Nephron progenitor cell (in vitro differentiated cells): ENCODE measurements at regions not wholly inside any gene's neighbourhood (a gene's known extent, or its start where the extent isn't known, plus 50 kb on each side); places are given as distances from the start of the nearest gene placed in this dataset.

Experiments used
- DNase-seq: peaks from one replicate; pipeline ENCODE4 v3.0.0; 2021
- H3K27ac Mint-ChIP-seq: 2 replicates; pipeline ENCODE4 v1.8.0; 2021; ENCODE audit warnings: mild to moderate bottlenecking, moderate library complexity, mixed read lengths
- H3K27me3 Mint-ChIP-seq: 2 replicates; pipeline ENCODE4 v1.8.0; 2021; ENCODE audit warnings: mild to moderate bottlenecking, low read depth, mixed read lengths; ENCODE audit not compliant: poor library complexity
- H3K36me3 Mint-ChIP-seq: 2 replicates; pipeline ENCODE4 v1.8.0; 2021; ENCODE audit warnings: low read depth, mixed read lengths
- H3K4me1 Mint-ChIP-seq: 2 replicates; pipeline ENCODE4 v1.8.0; 2021; ENCODE audit warnings: mixed read lengths
- H3K4me3 Mint-ChIP-seq: 2 replicates; pipeline ENCODE4 v1.8.0; 2021; ENCODE audit warnings: mild to moderate bottlenecking, moderate library complexity, mixed read lengths
- H3K9me3 Mint-ChIP-seq: 2 replicates; pipeline ENCODE4 v1.8.0; 2021; ENCODE audit warnings: mild to moderate bottlenecking, moderate library complexity, mixed read lengths
- TF ChIP-seq, protein P1 (sequence below): fragments of 200-600 bp; sonication (generic); IDR thresholded peaks from 2 replicates; pipeline ENCODE4 v1.5.0; 2021; ENCODE audit warnings: antibody characterized with exemption

DNA sequence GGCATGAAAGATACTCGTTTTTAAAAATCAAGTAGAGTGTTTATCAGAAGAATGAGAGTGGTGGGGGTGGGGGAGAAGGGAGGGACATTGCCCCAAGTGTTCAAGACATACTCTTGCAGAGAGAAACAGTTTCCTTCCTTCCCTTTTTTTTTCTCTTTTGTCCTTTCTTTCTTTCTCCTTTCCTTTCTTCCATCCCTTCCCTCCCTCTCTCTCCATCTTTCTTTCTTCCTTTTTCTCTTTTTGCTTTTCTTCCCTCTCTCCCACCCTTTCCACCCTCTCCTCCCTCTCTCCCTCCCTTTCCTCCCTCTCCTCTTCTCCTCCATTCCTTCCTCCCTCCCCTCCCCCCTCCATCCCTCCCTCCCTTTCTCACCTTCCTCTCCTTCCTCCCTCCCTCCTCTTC is 478.3 kb upstream of the EDIL3 start:
- Mint-ChIP-seq H3K4me1 (peaks cover 12% of the 10 kb centered on the region), H3K36me3 (no peaks in the 10 kb centered on the region), H3K9me3 (peaks cover 8% of the 10 kb centered on the region), H3K27me3 (no peaks in the 10 kb centered on the region), H3K4me3 (no peak overlapping the region), H3K27ac (no peak overlapping the region)
- TF ChIP-seq, protein P1, sequence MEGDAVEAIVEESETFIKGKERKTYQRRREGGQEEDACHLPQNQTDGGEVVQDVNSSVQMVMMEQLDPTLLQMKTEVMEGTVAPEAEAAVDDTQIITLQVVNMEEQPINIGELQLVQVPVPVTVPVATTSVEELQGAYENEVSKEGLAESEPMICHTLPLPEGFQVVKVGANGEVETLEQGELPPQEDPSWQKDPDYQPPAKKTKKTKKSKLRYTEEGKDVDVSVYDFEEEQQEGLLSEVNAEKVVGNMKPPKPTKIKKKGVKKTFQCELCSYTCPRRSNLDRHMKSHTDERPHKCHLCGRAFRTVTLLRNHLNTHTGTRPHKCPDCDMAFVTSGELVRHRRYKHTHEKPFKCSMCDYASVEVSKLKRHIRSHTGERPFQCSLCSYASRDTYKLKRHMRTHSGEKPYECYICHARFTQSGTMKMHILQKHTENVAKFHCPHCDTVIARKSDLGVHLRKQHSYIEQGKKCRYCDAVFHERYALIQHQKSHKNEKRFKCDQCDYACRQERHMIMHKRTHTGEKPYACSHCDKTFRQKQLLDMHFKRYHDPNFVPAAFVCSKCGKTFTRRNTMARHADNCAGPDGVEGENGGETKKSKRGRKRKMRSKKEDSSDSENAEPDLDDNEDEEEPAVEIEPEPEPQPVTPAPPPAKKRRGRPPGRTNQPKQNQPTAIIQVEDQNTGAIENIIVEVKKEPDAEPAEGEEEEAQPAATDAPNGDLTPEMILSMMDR, result no peak
- no peak for DNase-seq

DNA sequence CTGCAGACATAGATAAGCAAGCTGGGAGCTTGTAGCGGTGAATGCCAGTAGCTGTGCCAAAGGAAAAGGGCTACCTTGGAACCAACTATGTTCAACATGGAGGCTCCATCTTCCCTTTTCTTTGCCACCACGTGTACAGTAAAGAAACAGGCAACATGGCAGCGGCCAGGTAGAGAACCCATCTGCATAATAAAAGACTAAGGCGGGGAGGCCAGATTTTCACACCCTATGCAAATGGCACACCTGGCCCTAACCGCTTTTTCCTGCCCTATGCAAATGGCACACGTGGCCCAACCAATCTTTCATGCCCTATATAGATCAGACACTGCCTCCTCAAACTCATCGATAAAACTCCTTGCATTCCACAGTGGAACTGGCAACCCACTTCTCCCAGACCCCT is 477.5 kb upstream of the EDIL3 start:
- TF ChIP-seq, protein P1, result no peak
- no peaks in the 10 kb centered on the region for H3K27me3 Mint-ChIP-seq
- no peak overlapping the region for H3K27ac Mint-ChIP-seq
- H3K4me1 Mint-ChIP-seq, result peaks cover 6% of the 10 kb centered on the region
- H3K9me3 Mint-ChIP-seq, result peaks cover 14% of the 10 kb centered on the region
- H3K4me3 Mint-ChIP-seq, result no peak overlapping the region
- H3K36me3 Mint-ChIP-seq, result no peaks in the 10 kb centered on the region
- DNase-seq, result no peak

DNA sequence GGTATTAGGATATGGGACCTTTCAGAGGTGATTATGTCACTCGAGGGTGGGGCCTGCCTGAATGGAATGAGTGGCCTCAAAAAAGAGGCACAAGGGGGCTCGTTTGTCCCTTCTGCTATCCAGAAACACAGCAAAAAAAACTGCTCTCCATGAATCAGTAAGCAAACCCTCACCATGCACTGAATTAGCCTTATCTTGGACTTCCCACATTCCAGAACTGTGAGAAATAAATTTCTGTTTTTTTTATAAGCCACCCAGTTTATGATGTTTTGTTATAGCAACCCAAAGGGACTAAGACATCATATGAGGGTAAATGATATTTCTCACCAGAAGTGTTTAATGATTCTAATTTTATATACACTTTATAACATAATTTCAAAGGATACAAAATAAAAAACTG is 476.6 kb upstream of the EDIL3 start:
- Mint-ChIP-seq H3K9me3 (peaks cover 23% of the 10 kb centered on the region), H3K27ac (no peak overlapping the region), H3K36me3 (no peaks in the 10 kb centered on the region), H3K4me1 (no peaks in the 10 kb centered on the region), H3K4me3 (no peak overlapping the region), H3K27me3 (no peaks in the 10 kb centered on the region)
- TF ChIP-seq, protein P1, result no peak
- no peak for DNase-seq

DNA sequence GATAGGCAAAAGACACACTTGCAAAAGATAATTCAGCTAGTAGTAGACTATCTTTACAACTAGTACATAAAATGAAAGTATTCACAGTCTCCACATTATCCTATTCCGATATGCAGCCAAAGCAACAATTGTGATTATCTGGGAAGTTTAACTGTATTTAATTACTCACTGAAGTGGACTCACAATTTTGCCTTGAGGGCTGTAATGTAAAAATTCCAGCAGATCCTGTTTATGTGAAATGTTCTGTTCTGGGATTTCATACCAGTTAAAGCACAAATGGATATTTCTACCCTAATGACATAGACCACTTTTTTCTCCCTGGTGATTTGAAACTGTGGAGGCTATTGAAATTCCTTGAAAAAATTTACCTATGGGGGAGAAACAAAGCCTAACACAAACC is 474.4 kb upstream of the EDIL3 start:
- DNase-seq, result no peak
- Mint-ChIP-seq H3K27me3 (no peaks in the 10 kb centered on the region), H3K4me1 (no peaks in the 10 kb centered on the region), H3K27ac (no peak overlapping the region), H3K9me3 (peaks cover 23% of the 10 kb centered on the region), H3K4me3 (no peak overlapping the region), H3K36me3 (no peaks in the 10 kb centered on the region)
- TF ChIP-seq, protein P1, result no peak

DNA sequence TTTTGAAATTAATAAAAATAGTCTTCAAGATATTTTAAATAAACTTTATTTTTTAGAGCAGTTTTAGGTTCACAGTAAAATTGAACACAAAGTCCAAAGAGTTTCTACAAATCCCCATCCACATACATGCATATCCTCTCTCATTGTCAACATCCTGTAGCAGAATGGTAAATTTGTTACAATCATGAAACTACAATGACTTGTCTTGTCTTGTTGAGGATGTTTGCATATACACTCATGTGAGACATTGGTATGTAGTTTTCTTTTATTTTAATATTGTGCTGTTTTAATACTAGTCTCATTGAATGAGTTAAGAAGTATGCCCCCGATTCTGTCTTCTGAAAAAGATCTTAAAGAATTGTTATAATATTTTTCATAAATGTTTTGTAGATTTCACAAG is 447.0 kb upstream of the EDIL3 start:
- TF ChIP-seq, protein P1, result no peak
- peaks cover 3% of the 10 kb centered on the region for H3K27me3 Mint-ChIP-seq
- DNase-seq, result no peak
- no peaks in the 10 kb centered on the region for H3K4me1 Mint-ChIP-seq
- H3K9me3 Mint-ChIP-seq, result peaks cover 11% of the 10 kb centered on the region
- H3K4me3 Mint-ChIP-seq, result no peak overlapping the region
- no peak overlapping the region for H3K27ac Mint-ChIP-seq
- H3K36me3 Mint-ChIP-seq, result peaks cover 5% of the 10 kb centered on the region

DNA sequence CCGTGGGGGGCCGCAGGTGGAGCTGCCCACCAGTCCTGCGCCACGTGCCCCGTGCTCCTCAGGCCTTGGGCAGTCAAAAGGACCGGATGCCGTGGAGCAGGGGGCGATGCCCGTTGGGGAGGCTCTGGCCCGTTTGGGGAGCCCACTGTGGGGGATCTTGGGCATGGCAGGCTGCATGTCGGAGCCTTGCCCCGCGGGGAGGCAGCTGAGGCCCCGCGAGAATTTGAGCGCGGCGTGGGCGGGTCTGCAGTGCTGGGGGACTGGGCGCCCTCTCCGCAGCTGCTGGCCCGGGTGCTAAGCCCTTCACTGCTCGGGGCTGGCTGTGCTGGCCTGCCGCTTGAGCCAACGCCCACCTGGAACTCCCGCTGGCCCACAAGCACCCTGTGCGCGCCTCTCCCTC is 445.6 kb upstream of the EDIL3 start:
- H3K27ac Mint-ChIP-seq, result no peak overlapping the region
- H3K9me3 Mint-ChIP-seq, result peaks cover 11% of the 10 kb centered on the region
- H3K4me3 Mint-ChIP-seq, result no peak overlapping the region
- DNase-seq, result no peak
- peaks cover 3% of the 10 kb centered on the region for H3K27me3 Mint-ChIP-seq
- peaks cover 5% of the 10 kb centered on the region for H3K36me3 Mint-ChIP-seq
- H3K4me1 Mint-ChIP-seq, result no peaks in the 10 kb centered on the region
- TF ChIP-seq, protein P1, result no peak
